GM12892 (cell line): ENCODE measurements at regions not wholly inside any gene's neighbourhood (a gene's known extent, or its start where the extent isn't known, plus 50 kb on each side); places are given as distances from the start of the nearest gene placed in this dataset.

Source experiments
- POLR2A ChIP-seq: IDR thresholded peaks from 2 replicates; pipeline ENCODE4 v1.6.1; 2011; ENCODE audit warnings: low read depth, low read length, control low read depth
- POLR2AphosphoS5 ChIP-seq: IDR thresholded peaks from 2 replicates; pipeline ENCODE4 v1.6.1; 2011; ENCODE audit warnings: low read depth, low read length, control low read depth
- TAF1 ChIP-seq: IDR thresholded peaks from 2 replicates; pipeline ENCODE4 v1.6.1; 2011; ENCODE audit warnings: low read depth, mild to moderate bottlenecking, control low read depth, low read length, borderline replicate concordance

DNA sequence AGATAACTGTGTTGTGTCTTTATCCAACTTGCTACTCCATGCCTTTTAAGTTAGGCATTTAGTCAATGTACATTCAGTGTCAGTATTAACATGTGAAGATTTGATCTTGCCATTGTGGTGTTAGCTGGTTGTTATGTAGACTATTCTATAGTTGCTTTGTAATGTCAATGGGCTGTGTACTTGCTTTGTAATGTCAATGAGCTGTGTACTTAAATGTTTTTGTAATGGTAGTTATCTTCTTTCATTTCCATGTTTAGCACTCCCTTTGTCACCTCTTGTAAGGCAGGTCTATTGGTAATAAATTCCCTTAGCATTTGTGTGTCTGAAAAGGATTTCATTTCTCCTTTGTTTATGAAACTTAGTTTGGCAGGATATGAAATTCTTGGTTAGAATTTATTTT, 53.4 kb downstream of the MC4R start:
- TF ChIP-seq POLR2A (no peak), POLR2AphosphoS5 (no peak), TAF1 (no peak)
